ENCODE measurements at regions not wholly inside any gene's neighbourhood (a gene's known extent, or its start where the extent isn't known, plus 50 kb on each side); places are given as distances from the start of the nearest gene placed in this dataset.
A peak's percentile ranks its signal among the peaks of the same experiment; 100 is the strongest.
"Not testable (repeated sequence)": the region's sequence is repeated elsewhere in the genome, so short reads cannot be mapped to it uniquely, and the experiment has no call there.

DNA sequence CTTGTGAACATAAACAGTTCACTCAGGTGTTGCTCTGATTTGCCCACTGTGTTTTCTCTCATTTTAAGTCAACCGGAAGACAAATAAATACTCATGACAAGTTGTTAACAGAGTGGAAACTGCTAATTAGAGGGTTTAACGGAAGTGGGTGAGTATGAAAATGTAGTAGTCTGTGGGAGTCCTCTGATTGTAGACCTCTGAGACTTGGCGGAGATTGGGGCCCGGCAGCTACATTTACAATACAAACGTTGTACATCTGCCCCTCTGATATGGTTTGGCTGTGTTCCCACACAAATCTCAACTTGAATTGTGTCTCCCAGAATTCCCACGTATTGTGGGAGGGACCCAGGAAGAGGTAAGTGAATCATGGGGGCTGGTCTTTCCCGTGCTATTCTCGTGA lies 107.3 kb upstream of the FAM98A start:
- Histone ChIP-seq H3K4me3 (ENCODE audit: extremely low read depth, insufficient read depth, low read length, poor library complexity, severe bottlenecking) (no peak overlapping the region), H3K9me3 (ENCODE audit: control insufficient read depth, low read length) (no peaks in the 10 kb centered on the region), H3K27ac (ENCODE audit: low read depth, low read length, severe bottlenecking) (no peak overlapping the region), H3K36me3 (ENCODE audit: control insufficient read depth, insufficient read depth, low read length) (no peaks in the 10 kb centered on the region), H3K4me1 (ENCODE audit: control insufficient read depth, insufficient read depth, low read length, poor library complexity, severe bottlenecking) (no peaks in the 10 kb centered on the region)
- WGBS, 2 experiments (ENCODE audit: insufficient coverage in 2 of 2), result 92 to 100% methylated on average over 2 to 3 of the region's 8 CpGs

GRCh38 chr2:33704406-33704855 lies 105.3 kb upstream of the FAM98A start:
- Histone ChIP-seq H3K36me3 (ENCODE audit: control insufficient read depth, insufficient read depth, low read length) (no peaks in the 10 kb centered on the region), H3K4me1 (ENCODE audit: control insufficient read depth, insufficient read depth, low read length, poor library complexity, severe bottlenecking) (no peaks in the 10 kb centered on the region), H3K9me3 (ENCODE audit: control insufficient read depth, low read length) (no peaks in the 10 kb centered on the region), H3K4me3 (ENCODE audit: extremely low read depth, insufficient read depth, low read length, poor library complexity, severe bottlenecking) (no peak overlapping the region), H3K27ac (ENCODE audit: low read depth, low read length, severe bottlenecking) (peak overlapping the region; percentile 24)
- 80% methylated on average over 1 of the region's 1 CpG; no CpG with 5 or more reads in 1 of the 2 experiments for WGBS, 2 experiments (ENCODE audit: insufficient coverage in 2 of 2)

DNA sequence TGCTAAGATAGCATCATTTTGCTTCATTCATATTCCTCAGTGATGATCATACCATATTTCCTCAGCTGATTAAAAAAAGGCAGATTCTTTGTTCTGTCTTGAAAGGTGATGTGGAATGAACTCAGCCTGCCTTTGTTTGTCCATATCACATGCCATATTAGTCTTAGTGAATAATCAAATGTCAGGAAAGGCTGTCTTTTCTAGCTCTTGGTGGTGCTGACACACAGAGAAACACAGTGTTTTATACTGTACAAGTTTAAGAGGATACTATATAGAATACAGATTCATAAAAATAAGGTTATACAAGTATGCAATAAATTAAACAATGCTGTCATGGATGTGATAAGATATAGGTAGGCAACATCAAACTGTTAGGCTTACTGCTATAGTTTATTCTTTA lies 97.1 kb upstream of the FAM98A start:
- Histone ChIP-seq H3K9me3 (ENCODE audit: control insufficient read depth, low read length) (peaks cover 4% of the 10 kb centered on the region), H3K4me3 (ENCODE audit: extremely low read depth, insufficient read depth, low read length, poor library complexity, severe bottlenecking) (no peak overlapping the region), H3K36me3 (ENCODE audit: control insufficient read depth, insufficient read depth, low read length) (no peaks in the 10 kb centered on the region), H3K4me1 (ENCODE audit: control insufficient read depth, insufficient read depth, low read length, poor library complexity, severe bottlenecking) (no peaks in the 10 kb centered on the region), H3K27ac (ENCODE audit: low read depth, low read length, severe bottlenecking) (no peak overlapping the region)

- H3K4me3 ChIP-seq (ENCODE audit: extremely low read depth, insufficient read depth, low read length, poor library complexity, severe bottlenecking), result no peak overlapping the region
- no peak overlapping the region for H3K27ac ChIP-seq (ENCODE audit: low read depth, low read length, severe bottlenecking)
- H3K9me3 ChIP-seq (ENCODE audit: control insufficient read depth, low read length), result peaks cover 4% of the 10 kb centered on the region
- WGBS, 2 experiments (ENCODE audit: insufficient coverage in 2 of 2), result no CpG with 5 or more reads among the region's 1 CpG
- H3K36me3 ChIP-seq (ENCODE audit: control insufficient read depth, insufficient read depth, low read length), result no peaks in the 10 kb centered on the region
- H3K4me1 ChIP-seq (ENCODE audit: control insufficient read depth, insufficient read depth, low read length, poor library complexity, severe bottlenecking), result no peaks in the 10 kb centered on the region
Observed at GRCh38 chr2:33694904-33695303, 95.8 kb upstream of the FAM98A start.

DNA sequence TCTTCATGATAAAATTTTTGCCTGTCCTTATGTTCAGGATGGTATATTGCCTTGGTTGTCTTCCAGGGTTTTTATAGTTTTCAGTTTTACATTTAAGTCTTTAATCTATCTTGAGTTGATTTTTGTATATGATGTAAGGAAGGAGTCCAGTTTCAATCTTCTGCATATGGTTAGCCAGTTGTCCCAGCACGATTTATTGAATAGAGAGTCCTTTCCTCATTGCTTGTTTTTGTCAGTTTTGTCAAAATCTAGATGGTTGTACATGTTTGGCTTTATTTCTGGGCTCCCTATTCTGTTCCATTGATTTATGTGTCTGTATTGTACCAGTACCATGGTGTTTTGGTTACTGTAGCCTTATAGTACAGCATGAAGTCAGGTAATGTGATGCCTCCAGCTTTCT lies 91.6 kb upstream of the FAM98A start:
- H3K9me3 ChIP-seq (ENCODE audit: control insufficient read depth, low read length), result peaks cover 14% of the 10 kb centered on the region
- H3K4me3 ChIP-seq (ENCODE audit: extremely low read depth, insufficient read depth, low read length, poor library complexity, severe bottlenecking); H3K27ac ChIP-seq (ENCODE audit: low read depth, low read length, severe bottlenecking); H3K4me1 ChIP-seq (ENCODE audit: control insufficient read depth, insufficient read depth, low read length, poor library complexity, severe bottlenecking); H3K36me3 ChIP-seq (ENCODE audit: control insufficient read depth, insufficient read depth, low read length): not testable (repeated sequence)
- WGBS, 2 experiments (ENCODE audit: insufficient coverage in 2 of 2), result 91% methylated on average over 1 of the region's 1 CpG; no CpG with 5 or more reads in 1 of the 2 experiments

GRCh38 chr2:33681364-33681757 lies 82.3 kb upstream of the FAM98A start:
- WGBS, 2 experiments (ENCODE audit: insufficient coverage in 2 of 2), result 0 to 9% methylated on average over 1 of the region's 1 CpG
- Histone ChIP-seq H3K36me3 (ENCODE audit: control insufficient read depth, insufficient read depth, low read length) (no peaks in the 10 kb centered on the region), H3K4me3 (ENCODE audit: extremely low read depth, insufficient read depth, low read length, poor library complexity, severe bottlenecking) (no peak overlapping the region), H3K9me3 (ENCODE audit: control insufficient read depth, low read length) (no peaks in the 10 kb centered on the region), H3K4me1 (ENCODE audit: control insufficient read depth, insufficient read depth, low read length, poor library complexity, severe bottlenecking) (no peaks in the 10 kb centered on the region), H3K27ac (ENCODE audit: low read depth, low read length, severe bottlenecking) (no peak overlapping the region)

GRCh38 chr2:33680644-33681363 lies 81.7 kb upstream of the FAM98A start:
- no peaks in the 10 kb centered on the region for H3K4me1 ChIP-seq (ENCODE audit: control insufficient read depth, insufficient read depth, low read length, poor library complexity, severe bottlenecking)
- WGBS, 2 experiments (ENCODE audit: insufficient coverage in 2 of 2), result 72% methylated on average over 8 to 9 of the region's 12 CpGs
- H3K36me3 ChIP-seq (ENCODE audit: control insufficient read depth, insufficient read depth, low read length), result no peaks in the 10 kb centered on the region
- H3K4me3 ChIP-seq (ENCODE audit: extremely low read depth, insufficient read depth, low read length, poor library complexity, severe bottlenecking), result no peak overlapping the region
- H3K9me3 ChIP-seq (ENCODE audit: control insufficient read depth, low read length), result no peaks in the 10 kb centered on the region
- no peak overlapping the region for H3K27ac ChIP-seq (ENCODE audit: low read depth, low read length, severe bottlenecking)

- Histone ChIP-seq H3K4me1 (ENCODE audit: control insufficient read depth, insufficient read depth, low read length, poor library complexity, severe bottlenecking) (no peaks in the 10 kb centered on the region), H3K36me3 (ENCODE audit: control insufficient read depth, insufficient read depth, low read length) (no peaks in the 10 kb centered on the region), H3K4me3 (ENCODE audit: extremely low read depth, insufficient read depth, low read length, poor library complexity, severe bottlenecking) (no peak overlapping the region), H3K27ac (ENCODE audit: low read depth, low read length, severe bottlenecking) (no peak overlapping the region), H3K9me3 (ENCODE audit: control insufficient read depth, low read length) (no peaks in the 10 kb centered on the region)
- 0 to 30% methylated on average over 1 of the region's 1 CpG for WGBS, 2 experiments (ENCODE audit: insufficient coverage in 2 of 2)
Observed at GRCh38 chr2:33678436-33678835, 79.3 kb upstream of the FAM98A start.

DNA sequence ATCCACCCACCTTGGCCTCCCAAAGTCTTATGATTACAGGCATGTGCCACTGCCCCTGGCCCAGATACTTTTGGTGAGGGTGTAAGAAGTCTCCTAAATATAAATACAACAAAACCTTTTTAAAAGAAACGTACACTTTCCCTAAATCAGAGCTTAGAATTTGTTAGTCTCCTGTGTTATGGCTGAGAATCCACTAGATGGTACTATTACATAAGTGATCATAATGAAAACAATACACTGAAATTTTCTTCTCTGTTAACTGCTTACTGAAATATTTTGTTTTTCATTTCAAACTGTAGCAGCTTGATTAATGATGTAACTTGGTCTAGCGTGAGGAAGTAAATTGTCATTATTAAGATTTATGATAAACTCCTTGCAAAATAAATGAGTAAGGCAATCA lies 74.8 kb upstream of the FAM98A start:
- H3K36me3 ChIP-seq (ENCODE audit: control insufficient read depth, insufficient read depth, low read length), result no peaks in the 10 kb centered on the region
- H3K4me1 ChIP-seq (ENCODE audit: control insufficient read depth, insufficient read depth, low read length, poor library complexity, severe bottlenecking), result no peaks in the 10 kb centered on the region
- no peak overlapping the region for H3K27ac ChIP-seq (ENCODE audit: low read depth, low read length, severe bottlenecking)
- no peaks in the 10 kb centered on the region for H3K9me3 ChIP-seq (ENCODE audit: control insufficient read depth, low read length)
- WGBS, 2 experiments (ENCODE audit: insufficient coverage in 2 of 2), result no CpG with 5 or more reads among the region's 2 CpGs
- no peak overlapping the region for H3K4me3 ChIP-seq (ENCODE audit: extremely low read depth, insufficient read depth, low read length, poor library complexity, severe bottlenecking)

DNA sequence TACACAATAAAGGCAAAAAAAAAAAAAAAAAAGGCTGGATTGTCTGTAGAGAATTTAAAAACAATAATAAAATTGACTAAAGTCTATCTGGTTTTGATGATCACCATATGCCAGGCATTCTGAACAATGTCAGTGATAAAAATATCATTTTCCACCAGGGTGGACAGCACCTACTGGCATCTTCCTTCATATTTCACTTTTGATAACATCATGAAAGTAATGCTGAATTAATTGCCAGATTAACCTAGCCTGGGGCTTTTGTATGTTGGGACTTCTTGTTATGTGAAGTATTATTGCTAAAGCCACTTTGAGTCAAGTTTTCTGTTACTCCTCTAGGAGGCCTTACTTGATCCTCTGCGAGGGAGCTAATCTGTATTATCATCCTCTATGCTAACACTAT lies 73.8 kb upstream of the FAM98A start:
- WGBS, 2 experiments (ENCODE audit: insufficient coverage in 2 of 2), result no CpG with 5 or more reads among the region's 1 CpG
- H3K9me3 ChIP-seq (ENCODE audit: control insufficient read depth, low read length), result no peaks in the 10 kb centered on the region
- no peak overlapping the region for H3K4me3 ChIP-seq (ENCODE audit: extremely low read depth, insufficient read depth, low read length, poor library complexity, severe bottlenecking)
- no peaks in the 10 kb centered on the region for H3K4me1 ChIP-seq (ENCODE audit: control insufficient read depth, insufficient read depth, low read length, poor library complexity, severe bottlenecking)
- H3K27ac ChIP-seq (ENCODE audit: low read depth, low read length, severe bottlenecking), result no peak overlapping the region
- no peaks in the 10 kb centered on the region for H3K36me3 ChIP-seq (ENCODE audit: control insufficient read depth, insufficient read depth, low read length)

DNA sequence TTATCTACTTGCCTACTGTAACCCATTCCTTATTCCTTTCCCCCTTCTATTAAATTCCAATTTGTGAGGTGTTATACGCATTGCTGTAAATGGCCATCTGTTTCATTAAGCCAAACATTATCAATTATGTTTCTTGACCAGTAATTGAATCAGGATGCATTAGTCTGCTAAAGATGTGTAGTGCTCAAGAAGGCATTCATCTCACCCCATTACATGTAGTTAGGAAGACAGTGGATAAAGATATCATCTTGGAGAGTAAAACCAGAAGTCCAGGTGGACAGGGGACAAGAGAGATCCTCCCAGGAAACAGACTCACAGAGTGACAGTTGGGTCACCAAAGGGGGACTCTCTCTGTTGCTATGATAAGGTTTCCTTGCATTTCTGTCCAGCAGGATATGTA lies 73.3 kb upstream of the FAM98A start:
- Histone ChIP-seq H3K4me3 (ENCODE audit: extremely low read depth, insufficient read depth, low read length, poor library complexity, severe bottlenecking) (no peak overlapping the region), H3K4me1 (ENCODE audit: control insufficient read depth, insufficient read depth, low read length, poor library complexity, severe bottlenecking) (no peaks in the 10 kb centered on the region)
- 100% methylated on average over 1 of the region's 1 CpG; no CpG with 5 or more reads in 1 of the 2 experiments for WGBS, 2 experiments (ENCODE audit: insufficient coverage in 2 of 2)

More for the DNA sequence above, 73.3 kb upstream of the FAM98A start:
- no peaks in the 10 kb centered on the region for H3K9me3 ChIP-seq (ENCODE audit: control insufficient read depth, low read length)
- no peak overlapping the region for H3K27ac ChIP-seq (ENCODE audit: low read depth, low read length, severe bottlenecking)
- H3K36me3 ChIP-seq (ENCODE audit: control insufficient read depth, insufficient read depth, low read length), result no peaks in the 10 kb centered on the region
